ENCODE measurements at regions not wholly inside any gene's neighbourhood (a gene's known extent, or its start where the extent isn't known, plus 50 kb on each side); places are given as distances from the start of the nearest gene placed in this dataset.

DNA sequence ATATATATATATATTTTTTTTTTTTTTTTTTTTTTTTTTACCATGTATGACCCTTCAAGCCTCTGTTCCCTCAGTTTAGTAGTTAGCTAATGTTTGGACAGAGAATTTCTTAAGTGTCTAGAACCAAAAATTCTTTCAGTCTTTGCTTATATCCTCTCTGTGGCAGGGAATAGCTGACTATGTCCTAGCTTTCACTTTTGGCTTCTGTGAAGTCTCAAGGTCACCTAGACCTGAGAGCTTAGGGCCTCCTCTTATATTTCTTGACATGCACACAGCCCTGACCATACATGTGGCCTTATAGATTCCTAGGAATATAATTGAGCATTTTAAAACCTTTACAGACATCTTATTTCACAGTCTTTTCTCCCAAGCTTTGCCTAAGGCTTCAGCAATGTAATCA, 930.8 kb upstream of the CDH9 start:
- H3K9me3 ChIP-seq (ENCODE audit: control insufficient read depth, insufficient read depth, low read depth, low read length), result no peaks in the 10 kb centered on the region
- DNase-seq (ENCODE audit: low read depth in 2 of 2), result no peak
- no peak overlapping the region for H3K4me2 ChIP-seq (ENCODE audit: extremely low read depth, insufficient read depth, low read length)
- H2AFZ ChIP-seq (ENCODE audit: low read length), result no peak overlapping the region
- no peak overlapping the region for H3K4me3 ChIP-seq (replicated peaks in 1 of 4; ENCODE audit: control extremely low read depth in 1 of 4, insufficient read depth in 1 of 4, low read depth in 3 of 4, low read length in 4 of 4)
- H3K79me2 ChIP-seq (ENCODE audit: control insufficient read depth, insufficient read depth, low read length), result no peaks in the 10 kb centered on the region
- H3K9ac ChIP-seq (ENCODE audit: insufficient read depth, low read length), result no peak overlapping the region
- H3K4me1 ChIP-seq (ENCODE audit: control insufficient read depth, extremely low read depth, insufficient read depth, low read length), result no peaks in the 10 kb centered on the region
- no peak for TF ChIP-seq EZH2 (IDR thresholded peaks at IDR 0.05; ENCODE audit: low read length, missing control alignments)
- TF ChIP-seq, protein P1, sequence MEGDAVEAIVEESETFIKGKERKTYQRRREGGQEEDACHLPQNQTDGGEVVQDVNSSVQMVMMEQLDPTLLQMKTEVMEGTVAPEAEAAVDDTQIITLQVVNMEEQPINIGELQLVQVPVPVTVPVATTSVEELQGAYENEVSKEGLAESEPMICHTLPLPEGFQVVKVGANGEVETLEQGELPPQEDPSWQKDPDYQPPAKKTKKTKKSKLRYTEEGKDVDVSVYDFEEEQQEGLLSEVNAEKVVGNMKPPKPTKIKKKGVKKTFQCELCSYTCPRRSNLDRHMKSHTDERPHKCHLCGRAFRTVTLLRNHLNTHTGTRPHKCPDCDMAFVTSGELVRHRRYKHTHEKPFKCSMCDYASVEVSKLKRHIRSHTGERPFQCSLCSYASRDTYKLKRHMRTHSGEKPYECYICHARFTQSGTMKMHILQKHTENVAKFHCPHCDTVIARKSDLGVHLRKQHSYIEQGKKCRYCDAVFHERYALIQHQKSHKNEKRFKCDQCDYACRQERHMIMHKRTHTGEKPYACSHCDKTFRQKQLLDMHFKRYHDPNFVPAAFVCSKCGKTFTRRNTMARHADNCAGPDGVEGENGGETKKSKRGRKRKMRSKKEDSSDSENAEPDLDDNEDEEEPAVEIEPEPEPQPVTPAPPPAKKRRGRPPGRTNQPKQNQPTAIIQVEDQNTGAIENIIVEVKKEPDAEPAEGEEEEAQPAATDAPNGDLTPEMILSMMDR (conservative IDR thresholded peaks at IDR 0.05 in 1 of 2, IDR thresholded peaks at IDR 0.05 in 1 of 2; ENCODE audit: low read depth in 1 of 2, low read length in 2 of 2), result no peak
- no peaks in the 10 kb centered on the region for H3K27me3 ChIP-seq (ENCODE audit: control insufficient read depth, insufficient read depth, low read length)
- no peaks in the 10 kb centered on the region for H4K20me1 ChIP-seq (ENCODE audit: control insufficient read depth, extremely low read depth, insufficient read depth, low read length)
- no peaks in the 10 kb centered on the region for H3K36me3 ChIP-seq (ENCODE audit: control insufficient read depth, insufficient read depth, low read length)
- H3K27ac ChIP-seq (ENCODE audit: insufficient read depth, low read length), result no peak overlapping the region

GRCh38 chr5:27963050-27963783, 924.8 kb upstream of the CDH9 start:
- Histone ChIP-seq H3K9me3 (ENCODE audit: control insufficient read depth, insufficient read depth, low read depth, low read length) (no peaks in the 10 kb centered on the region), H3K27me3 (ENCODE audit: control insufficient read depth, insufficient read depth, low read length) (no peaks in the 10 kb centered on the region), H4K20me1 (ENCODE audit: control insufficient read depth, extremely low read depth, insufficient read depth, low read length) (no peaks in the 10 kb centered on the region), H3K27ac (ENCODE audit: insufficient read depth, low read length) (no peak overlapping the region), H3K4me3 (replicated peaks in 1 of 4; ENCODE audit: control extremely low read depth in 1 of 4, insufficient read depth in 1 of 4, low read depth in 3 of 4, low read length in 4 of 4) (no peak overlapping the region), H3K36me3 (ENCODE audit: control insufficient read depth, insufficient read depth, low read length) (no peaks in the 10 kb centered on the region), H3K4me1 (ENCODE audit: control insufficient read depth, extremely low read depth, insufficient read depth, low read length) (no peaks in the 10 kb centered on the region), H3K9ac (ENCODE audit: insufficient read depth, low read length) (no peak overlapping the region), H3K4me2 (ENCODE audit: extremely low read depth, insufficient read depth, low read length) (no peak overlapping the region), H2AFZ (ENCODE audit: low read length) (no peak overlapping the region), H3K79me2 (ENCODE audit: control insufficient read depth, insufficient read depth, low read length) (no peaks in the 10 kb centered on the region)
- DNase-seq (ENCODE audit: low read depth in 2 of 2), result no peak
- TF ChIP-seq, protein P1 (conservative IDR thresholded peaks at IDR 0.05 in 1 of 2, IDR thresholded peaks at IDR 0.05 in 1 of 2; ENCODE audit: low read depth in 1 of 2, low read length in 2 of 2), result no peak
- TF ChIP-seq EZH2 (IDR thresholded peaks at IDR 0.05; ENCODE audit: low read length, missing control alignments), result no peak

DNA sequence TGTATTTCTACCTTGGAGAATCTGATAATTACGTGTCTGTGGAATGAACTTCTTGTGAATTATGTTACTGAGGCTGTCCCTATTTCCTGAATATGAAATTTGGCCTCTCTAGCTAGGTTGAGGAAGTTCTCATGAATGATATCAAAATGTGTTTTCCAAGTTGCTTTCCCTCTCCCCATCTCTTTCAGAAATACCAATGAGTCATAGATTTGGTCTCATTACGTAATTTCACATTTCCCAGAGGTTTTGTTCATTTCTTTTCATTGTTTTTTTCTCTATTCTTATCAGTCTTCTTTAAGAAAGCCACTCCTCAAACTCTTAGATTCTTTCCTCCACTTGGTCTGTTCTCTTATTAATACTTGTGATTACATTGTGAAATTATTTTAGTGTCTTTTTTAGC, 923.8 kb upstream of the CDH9 start:
- no peaks in the 10 kb centered on the region for H3K79me2 ChIP-seq (ENCODE audit: control insufficient read depth, insufficient read depth, low read length)
- H2AFZ ChIP-seq (ENCODE audit: low read length), result no peak overlapping the region
- H3K36me3 ChIP-seq (ENCODE audit: control insufficient read depth, insufficient read depth, low read length), result no peaks in the 10 kb centered on the region
- H4K20me1 ChIP-seq (ENCODE audit: control insufficient read depth, extremely low read depth, insufficient read depth, low read length), result no peaks in the 10 kb centered on the region
- no peaks in the 10 kb centered on the region for H3K9me3 ChIP-seq (ENCODE audit: control insufficient read depth, insufficient read depth, low read depth, low read length)
- H3K27me3 ChIP-seq (ENCODE audit: control insufficient read depth, insufficient read depth, low read length), result no peaks in the 10 kb centered on the region
- H3K27ac ChIP-seq (ENCODE audit: insufficient read depth, low read length), result no peak overlapping the region
- no peaks in the 10 kb centered on the region for H3K4me1 ChIP-seq (ENCODE audit: control insufficient read depth, extremely low read depth, insufficient read depth, low read length)
- TF ChIP-seq, protein P1 (conservative IDR thresholded peaks at IDR 0.05 in 1 of 2, IDR thresholded peaks at IDR 0.05 in 1 of 2; ENCODE audit: low read depth in 1 of 2, low read length in 2 of 2), result no peak
- TF ChIP-seq EZH2 (IDR thresholded peaks at IDR 0.05; ENCODE audit: low read length, missing control alignments), result no peak
- H3K4me3 ChIP-seq (replicated peaks in 1 of 4; ENCODE audit: control extremely low read depth in 1 of 4, insufficient read depth in 1 of 4, low read depth in 3 of 4, low read length in 4 of 4), result no peak overlapping the region
- no peak overlapping the region for H3K4me2 ChIP-seq (ENCODE audit: extremely low read depth, insufficient read depth, low read length)
- DNase-seq (ENCODE audit: low read depth in 2 of 2), result peak in 1 of 2 donors; percentile 10
- H3K9ac ChIP-seq (ENCODE audit: insufficient read depth, low read length), result no peak overlapping the region

All from fibroblast of lung (primary cell).